Mesenchymal stem cell (in vitro differentiated cells and primary cell): ENCODE measurements at regions not wholly inside any gene's neighbourhood (a gene's known extent, or its start where the extent isn't known, plus 50 kb on each side); places are given as distances from the start of the nearest gene placed in this dataset.

Experiments
- DNase-seq: peaks from one replicate; pipeline ENCODE4 v3.0.0-alpha.2; 2013
- H2AFZ ChIP-seq: one replicate; pipeline ENCODE4 v1.6.1; 2013; ENCODE audit warnings: low read depth, mild to moderate bottlenecking, control low read depth, inconsistent platforms, low read length, moderate library complexity
- H2AK5ac ChIP-seq: 2 replicates; pipeline ENCODE4 v1.6.1; 2013; ENCODE audit warnings: low read length, moderate library complexity, mild to moderate bottlenecking, inconsistent platforms; ENCODE audit not compliant: severe bottlenecking
- H2BK120ac ChIP-seq: one replicate; pipeline ENCODE4 v1.6.1; 2013; ENCODE audit warnings: low read depth, mild to moderate bottlenecking, inconsistent platforms, low read length, moderate library complexity
- H2BK12ac ChIP-seq, 2 experiments: one replicate each; pipeline ENCODE4 v1.6.1; 2013; ENCODE audit warnings: inconsistent platforms in 2 of 2, low read length in 2 of 2, mild to moderate bottlenecking in 2 of 2, moderate library complexity in 2 of 2, control low read depth in 1 of 2
- H2BK15ac ChIP-seq: one replicate; pipeline ENCODE4 v1.6.1; 2013; ENCODE audit warnings: mild to moderate bottlenecking, low read depth, inconsistent platforms; ENCODE audit not compliant: poor library complexity, severe bottlenecking
- H2BK5ac ChIP-seq: 2 replicates; pipeline ENCODE4 v1.6.1; 2013; ENCODE audit warnings: low read depth, mild to moderate bottlenecking, low read length, control low read depth, inconsistent platforms; ENCODE audit not compliant: poor library complexity, severe bottlenecking
- H3K14ac ChIP-seq, 2 experiments: one replicate each; pipeline ENCODE4 v1.6.1; 2013; ENCODE audit warnings: inconsistent platforms in 2 of 2, low read length in 2 of 2, control low read depth in 1 of 2, mild to moderate bottlenecking in 1 of 2, moderate library complexity in 1 of 2
- H3K18ac ChIP-seq, 2 experiments: one replicate each; pipeline ENCODE4 v1.6.1; 2013; ENCODE audit warnings: inconsistent platforms in 2 of 2, low read length in 2 of 2, control low read depth in 1 of 2, low read depth in 1 of 2, mild to moderate bottlenecking in 1 of 2
- H3K23ac ChIP-seq, 2 experiments: one replicate each; pipeline ENCODE4 v1.6.1; 2013; ENCODE audit warnings: inconsistent platforms in 2 of 2, low read length in 2 of 2, mild to moderate bottlenecking in 2 of 2, moderate library complexity in 2 of 2, control low read depth in 1 of 2
- H3K27ac ChIP-seq: 2 replicates; pipeline ENCODE4 v1.5.1; 2013; ENCODE audit warnings: mild to moderate bottlenecking, moderate library complexity, low read length, control low read depth, inconsistent platforms; ENCODE audit not compliant: poor library complexity, severe bottlenecking
- H3K27me3 ChIP-seq, 2 experiments: 2 replicates each; pipeline versions ENCODE4 v1.6.1 to v1.7.0; 2013; ENCODE audit warnings: low read length in 2 of 2, mild to moderate bottlenecking in 2 of 2, moderate library complexity in 2 of 2, control low read depth in 1 of 2, inconsistent platforms in 1 of 2; ENCODE audit not compliant: control insufficient read depth in 1 of 2, insufficient read depth in 1 of 2
- H3K36me3 ChIP-seq, 2 experiments: 2 replicates each; pipeline versions ENCODE4 v1.6.1 to v1.7.0; 2013; ENCODE audit warnings: low read length in 2 of 2, control low read depth in 1 of 2, inconsistent platforms in 1 of 2, low read depth in 1 of 2, mild to moderate bottlenecking in 1 of 2; ENCODE audit not compliant: insufficient read depth in 2 of 2, control insufficient read depth in 1 of 2
- H3K4ac ChIP-seq, 2 experiments: one replicate each; pipeline ENCODE4 v1.6.1; 2013; ENCODE audit warnings: inconsistent platforms in 2 of 2, low read length in 2 of 2, mild to moderate bottlenecking in 2 of 2, moderate library complexity in 2 of 2, control low read depth in 1 of 2, low read depth in 1 of 2
- H3K4me1 ChIP-seq: 2 replicates; pipeline ENCODE4 v1.6.1; 2013; ENCODE audit warnings: low read depth, low read length, control low read depth; ENCODE audit not compliant: control insufficient read depth, insufficient read depth
- H3K4me2 ChIP-seq: 2 replicates; pipeline ENCODE4 v1.6.1; 2013; ENCODE audit warnings: low read length, mild to moderate bottlenecking, inconsistent platforms; ENCODE audit not compliant: poor library complexity, severe bottlenecking
- H3K4me3 ChIP-seq, 2 experiments: 2 replicates each; pipeline versions ENCODE4 v1.5.1 to v1.7.0; 2013; ENCODE audit warnings: low read length in 2 of 2, mild to moderate bottlenecking in 2 of 2, control low read depth in 1 of 2, low read depth in 1 of 2; ENCODE audit not compliant: insufficient read depth in 1 of 2
- H3K79me1 ChIP-seq: replicated peaks from 2 replicates; pipeline ENCODE4 v1.6.1; 2013; ENCODE audit warnings: mild to moderate bottlenecking, control low read depth, low read length, inconsistent platforms; ENCODE audit not compliant: poor library complexity, severe bottlenecking
- H3K9ac ChIP-seq: 2 replicates; pipeline ENCODE4 v1.7.0; 2013; ENCODE audit warnings: mild to moderate bottlenecking, low read length, moderate library complexity
- H3K9me3 ChIP-seq: 2 replicates; pipeline ENCODE4 v1.7.0; 2013; ENCODE audit warnings: mild to moderate bottlenecking, low read length; ENCODE audit not compliant: control insufficient read depth
- H4K8ac ChIP-seq: one replicate; pipeline ENCODE4 v1.6.1; 2013; ENCODE audit warnings: inconsistent platforms, mild to moderate bottlenecking, low read length, moderate library complexity
- H4K91ac ChIP-seq: one replicate; pipeline ENCODE4 v1.6.1; 2013; ENCODE audit warnings: mild to moderate bottlenecking, low read length, inconsistent platforms
- WGBS: methylation state at CpG from one replicate; pipeline ENCODE4 v1.1.7; 2013; ENCODE audit warnings: mixed read lengths; 5-methylcytosine and 5-hydroxymethylcytosine counted together

DNA sequence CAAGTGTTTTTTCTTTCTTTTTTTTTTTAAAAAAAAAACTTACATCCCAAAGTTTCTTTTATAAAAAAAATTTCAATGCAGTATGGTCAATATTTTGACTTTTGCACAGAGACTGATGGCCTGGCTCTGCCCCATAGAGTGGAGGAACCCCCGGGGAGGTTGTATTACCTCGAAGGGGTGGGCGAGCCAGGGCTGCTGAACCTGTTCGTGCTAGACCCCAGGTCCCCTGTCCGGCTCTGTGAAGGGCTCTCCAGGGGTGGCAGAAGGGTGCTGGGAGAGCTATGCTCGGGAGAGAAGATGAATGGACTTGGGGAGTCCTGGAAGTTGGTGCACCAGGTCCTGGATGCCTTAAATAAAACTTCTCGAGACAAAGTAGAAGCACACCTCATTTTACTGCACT lies 446.4 kb upstream of the KLF6 start:
- Histone ChIP-seq H3K4me3 (no peak overlapping the region), H2AK5ac (no peak overlapping the region), H3K18ac (no peak overlapping the region), H3K27me3 (no peaks in the 10 kb centered on the region), H3K4ac (no peak overlapping the region), H2AFZ (no peak overlapping the region), H3K9me3 (peaks cover 17% of the 10 kb centered on the region), H4K8ac (no peak overlapping the region), H2BK120ac (no peak overlapping the region), H2BK5ac (no peak overlapping the region), H3K36me3 (no peaks in the 10 kb centered on the region), H3K14ac (no peak overlapping the region), H3K27ac (no peak overlapping the region), H3K4me2 (no peak overlapping the region), H2BK12ac (no peak overlapping the region), H2BK15ac (no peak overlapping the region), H3K9ac (no peak overlapping the region), H4K91ac (no peak overlapping the region), H3K4me1 (no peaks in the 10 kb centered on the region), H3K23ac (no peak overlapping the region), H3K79me1 (no peaks in the 10 kb centered on the region)
- no peak for DNase-seq
- 91% methylated on average over 6 of the region's 7 CpGs for WGBS

DNA sequence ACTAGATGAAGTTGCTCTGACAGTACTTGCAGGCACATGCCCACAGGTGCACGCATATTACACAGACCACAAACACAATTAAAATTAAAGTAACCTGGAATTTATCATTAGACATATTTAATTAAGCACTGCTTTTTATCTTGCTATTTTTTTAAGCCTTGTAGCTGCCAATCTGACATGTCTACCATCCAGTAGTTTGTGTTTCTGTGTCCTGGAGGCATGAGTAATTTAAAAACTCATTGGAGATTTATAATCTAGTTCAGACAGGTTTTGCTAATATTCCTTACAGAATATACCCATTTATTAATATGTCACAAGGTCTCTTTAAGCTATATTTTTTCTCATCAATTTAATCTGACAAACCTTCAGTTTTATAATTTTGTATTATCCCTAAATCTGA lies 445.0 kb upstream of the KLF6 start:
- Histone ChIP-seq H2BK5ac (no peak overlapping the region), H2AFZ (no peak overlapping the region), H3K23ac (no peak overlapping the region), H3K4me3 (no peak overlapping the region), H3K18ac (no peak overlapping the region), H3K4me1 (no peaks in the 10 kb centered on the region), H3K36me3 (no peaks in the 10 kb centered on the region), H3K27ac (no peak overlapping the region), H3K14ac (no peak overlapping the region), H2BK15ac (no peak overlapping the region), H3K79me1 (no peaks in the 10 kb centered on the region), H4K8ac (no peak overlapping the region), H4K91ac (no peak overlapping the region), H3K27me3 (no peaks in the 10 kb centered on the region), H3K9ac (no peak overlapping the region), H3K4ac (no peak overlapping the region), H2BK120ac (no peak overlapping the region), H2BK12ac (no peak overlapping the region), H3K4me2 (no peak overlapping the region), H3K9me3 (peaks cover 17% of the 10 kb centered on the region), H2AK5ac (no peak overlapping the region)
- WGBS = 92% methylated on average over 1 of the region's 1 CpG
- no peak for DNase-seq

DNA sequence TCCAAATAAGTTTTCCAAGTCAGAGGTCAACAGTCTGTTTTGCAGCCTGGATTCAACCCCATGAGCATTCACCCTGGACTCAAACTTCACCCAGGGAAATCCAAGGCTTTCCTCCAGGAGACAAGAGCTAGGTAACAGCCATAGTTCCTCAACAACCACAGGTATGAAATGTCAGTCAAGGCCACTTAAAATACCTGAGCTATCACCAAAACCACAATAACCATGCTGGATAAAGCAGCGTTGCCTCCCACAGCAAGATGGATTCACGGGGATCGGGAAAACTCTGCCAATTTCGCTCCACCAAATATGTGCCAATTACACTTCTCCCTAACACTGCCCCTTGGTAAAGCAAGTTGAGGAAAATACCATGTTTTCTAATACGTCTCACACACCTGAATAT lies 444.1 kb upstream of the KLF6 start:
- Histone ChIP-seq H3K36me3 (no peaks in the 10 kb centered on the region), H2BK12ac (no peak overlapping the region), H3K27me3 (no peaks in the 10 kb centered on the region), H3K4me2 (no peak overlapping the region), H2AK5ac (no peak overlapping the region), H3K9ac (no peak overlapping the region), H2BK5ac (no peak overlapping the region), H3K4ac (no peak overlapping the region), H3K27ac (no peak overlapping the region), H3K79me1 (no peaks in the 10 kb centered on the region), H4K8ac (no peak overlapping the region), H2BK120ac (no peak overlapping the region), H2AFZ (no peak overlapping the region), H3K14ac (no peak overlapping the region), H3K23ac (no peak overlapping the region), H2BK15ac (no peak overlapping the region), H3K4me3 (no peak overlapping the region), H3K18ac (no peak overlapping the region), H3K9me3 (peaks cover 17% of the 10 kb centered on the region), H3K4me1 (no peaks in the 10 kb centered on the region), H4K91ac (no peak overlapping the region)
- WGBS = 95% methylated on average over 4 of the region's 5 CpGs
- DNase-seq = no peak

DNA sequence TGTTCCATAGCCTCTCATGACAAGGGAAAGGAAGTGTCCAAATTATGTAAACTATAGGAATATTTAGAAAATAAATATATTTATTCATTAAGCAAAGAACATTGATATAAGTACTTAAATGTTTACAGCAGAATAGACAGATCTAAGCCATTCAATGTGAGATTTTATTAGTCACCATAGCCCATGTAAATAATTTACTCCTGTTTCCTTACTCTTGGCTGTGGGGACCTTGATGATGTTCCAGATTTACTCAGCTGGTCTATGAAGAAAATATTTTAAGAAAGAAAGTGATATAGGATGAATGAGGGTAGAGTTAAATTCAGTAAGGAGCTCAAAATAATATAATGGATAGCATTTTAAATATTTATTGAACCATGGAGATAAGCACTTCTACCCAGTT lies 442.6 kb upstream of the KLF6 start:
- Histone ChIP-seq H3K9me3 (peaks cover 7% of the 10 kb centered on the region), H4K8ac (no peak overlapping the region), H2BK5ac (no peak overlapping the region), H2BK15ac (no peak overlapping the region), H2AFZ (no peak overlapping the region), H3K4me2 (no peak overlapping the region), H2AK5ac (no peak overlapping the region), H3K18ac (no peak overlapping the region), H3K4me1 (no peaks in the 10 kb centered on the region), H3K14ac (no peak overlapping the region), H3K79me1 (no peaks in the 10 kb centered on the region), H2BK12ac (no peak overlapping the region), H3K27me3 (no peaks in the 10 kb centered on the region), H3K4ac (no peak overlapping the region), H2BK120ac (no peak overlapping the region), H4K91ac (no peak overlapping the region), H3K36me3 (no peaks in the 10 kb centered on the region), H3K23ac (no peak overlapping the region), H3K27ac (no peak overlapping the region), H3K9ac (no peak overlapping the region), H3K4me3 (no peak overlapping the region)
- no peak for DNase-seq
